B cell (primary cell): ENCODE measurements at regions not wholly inside any gene's neighbourhood (a gene's known extent, or its start where the extent isn't known, plus 50 kb on each side); places are given as distances from the start of the nearest gene placed in this dataset.

Source experiments
- ATAC-seq: fragments of 200-7000 bp; cut with Tn5 transposase; one replicate; pipeline ENCODE4 v1.10.0; 2021; ENCODE audit warnings: low read depth, mild to moderate bottlenecking, moderate number of reproducible peaks, moderate library complexity
- CTCF ChIA-PET: fragments of 350-600 bp; sonication (Branson Sonifier 250); formaldehyde crosslinking; loops from one replicate; lab custom pipeline; 2021; ENCODE audit warnings: antibody characterized with exemption, inconsistent platforms; lab: Charles Lee
- POLR2A ChIA-PET: fragments of 350-600 bp; sonication (Branson Sonifier 250); formaldehyde crosslinking; loops from one replicate; lab custom pipeline; 2021; ENCODE audit warnings: antibody characterized with exemption; lab: Charles Lee
- DNase-seq: peaks from one replicate; pipeline ENCODE4 v3.0.0; 2013
- H2AFZ ChIP-seq: 2 replicates; pipeline ENCODE4 v1.6.1; 2012; ENCODE audit warnings: mild to moderate bottlenecking, low read depth, low read length; ENCODE audit not compliant: insufficient read depth, poor library complexity, severe bottlenecking
- H3K27ac ChIP-seq, 2 donors: 1 replicate in 1 of 2; 2 replicates in 1 of 2; pipeline ENCODE4 v1.5.1; 2012 to 2013; ENCODE audit warnings: low read length in 2 of 2, mild to moderate bottlenecking in 2 of 2, moderate library complexity in 1 of 2
- H3K27me3 ChIP-seq, 4 experiments: fragments of 200-600 bp in 1 of 4; sonication (generic) in 1 of 4; replicated peaks in 1 of 4; 1 replicate in 2 of 4; 2 replicates in 2 of 4; pipeline versions ENCODE4 v1.6.1 to v1.7.0; 2013 to 2016; ENCODE audit warnings: low read length in 3 of 4, mild to moderate bottlenecking in 2 of 4, mixed read lengths in 1 of 4, moderate library complexity in 1 of 4; ENCODE audit not compliant: insufficient read depth in 4 of 4, control insufficient read depth in 3 of 4; ENCODE audit errors: control extremely low read depth in 1 of 4
- H3K36me3 ChIP-seq, 2 experiments: replicated peaks in 1 of 2; 1 replicate in 1 of 2; 2 replicates in 1 of 2; pipeline versions ENCODE4 v1.6.1 to v1.7.1; 2013; ENCODE audit warnings: low read length in 1 of 2; ENCODE audit not compliant: insufficient read depth in 2 of 2, control insufficient read depth in 1 of 2; ENCODE audit errors: control extremely low read depth in 1 of 2, extremely low read depth in 1 of 2
- H3K4me1 ChIP-seq, 2 donors: fragments of 200-600 bp in 1 of 2; sonication (generic) in 1 of 2; 1 replicate in 1 of 2; 2 replicates in 1 of 2; pipeline versions ENCODE4 v1.5.1 to v1.6.1; 2013 to 2017; ENCODE audit warnings: low read length in 2 of 2; ENCODE audit not compliant: control insufficient read depth in 2 of 2, insufficient read depth in 2 of 2
- H3K4me2 ChIP-seq: replicated peaks from 2 replicates; pipeline ENCODE3; 2012; ENCODE audit warnings: mild to moderate bottlenecking, low read depth, low read length; ENCODE audit not compliant: poor library complexity, severe bottlenecking
- H3K4me3 ChIP-seq, 5 experiments: fragments of 200-600 bp in 1 of 5; sonication (generic) in 1 of 5; 1 replicate in 3 of 5; 2 replicates in 2 of 5; pipeline versions ENCODE4 v1.5.1 to v1.7.0; 2011 to 2016; ENCODE audit warnings: low read length in 4 of 5, mild to moderate bottlenecking in 4 of 5, low read depth in 2 of 5, control low read depth in 1 of 5, moderate library complexity in 1 of 5; ENCODE audit not compliant: insufficient read depth in 1 of 5; ENCODE audit errors: control extremely low read depth in 1 of 5, extremely low read depth in 1 of 5
- H3K79me2 ChIP-seq: fragments of 200-600 bp; sonication (generic); one replicate; pipeline ENCODE4 v1.6.0; 2016; ENCODE audit warnings: low read length; ENCODE audit not compliant: control insufficient read depth, insufficient read depth
- H3K9ac ChIP-seq: fragments of 200-600 bp; sonication (generic); 2 replicates; pipeline ENCODE4 v1.6.1; 2017; ENCODE audit warnings: mild to moderate bottlenecking, low read length, moderate library complexity
- H3K9me3 ChIP-seq, 3 donors: one replicate each; pipeline versions ENCODE4 v1.6.1 to v1.7.1; 2013; ENCODE audit warnings: low read length in 2 of 3; ENCODE audit not compliant: control insufficient read depth in 2 of 3, insufficient read depth in 1 of 3; ENCODE audit errors: control extremely low read depth in 1 of 3
- H4K20me1 ChIP-seq: 2 replicates; pipeline ENCODE4 v1.6.0; 2012; ENCODE audit warnings: mild to moderate bottlenecking, low read length; ENCODE audit not compliant: insufficient read depth, control insufficient read depth, poor library complexity, severe bottlenecking
- H3K27ac Mint-ChIP-seq: one replicate; pipeline ENCODE4 v1.8.0; 2021; ENCODE audit warnings: mixed read lengths
- H3K27me3 Mint-ChIP-seq: one replicate; pipeline ENCODE4 v1.8.0; 2021; ENCODE audit warnings: mixed read lengths
- H3K4me1 Mint-ChIP-seq: one replicate; pipeline ENCODE4 v1.8.0; 2021; ENCODE audit warnings: mixed read lengths
- H3K4me3 Mint-ChIP-seq: one replicate; pipeline ENCODE4 v1.8.0; 2021; ENCODE audit warnings: mixed read lengths
- H3K9me3 Mint-ChIP-seq: one replicate; pipeline ENCODE4 v1.8.0; 2022; ENCODE audit warnings: mixed read lengths; ENCODE audit not compliant: insufficient read depth
- CTCF ChIP-seq: fragments of 200-600 bp; IDR thresholded peaks from one replicate; pipeline ENCODE4 v1.8.0; 2022; ENCODE audit warnings: antibody characterized with exemption, mild to moderate bottlenecking
- EZH2 ChIP-seq: IDR thresholded peaks from 2 replicates; pipeline ENCODE4 v1.6.1; 2012; ENCODE audit warnings: borderline replicate concordance, low read depth, mild to moderate bottlenecking, moderate library complexity, low read length; ENCODE audit not compliant: insufficient read depth, poor library complexity, severe bottlenecking
- WGBS: methylation state at CpG from one replicate; pipeline ENCODE4 v1.1.5; 2013; ENCODE audit warnings: missing lambda C conversion rate; ENCODE audit not compliant: insufficient coverage; 5-methylcytosine and 5-hydroxymethylcytosine counted together
- intact Hi-C: fragments of 100-400 bp; cut with micrococcal nuclease; formaldehyde crosslinking; loops from one replicate; pipeline ENCODE4 v1.10.0; 2022

GRCh38 chr6:102936959-102937358 lies 1543.5 kb downstream of the GRIK2 start:
- H3K4me3 ChIP-seq: no peak overlapping the region
- intact Hi-C loops: no loop called here
- no peak for DNase-seq
- H3K9me3 ChIP-seq: no peaks in the 10 kb centered on the region
- no peaks in the 10 kb centered on the region for H3K4me1 ChIP-seq
- no peaks in the 10 kb centered on the region for H3K36me3 ChIP-seq
- H3K9ac ChIP-seq: no peak overlapping the region
- no CpG with 5 or more reads among the region's 3 CpGs for WGBS
- H3K27me3 ChIP-seq: no peaks in the 10 kb centered on the region
- H4K20me1 ChIP-seq: no peaks in the 10 kb centered on the region
- ChIA-PET POLR2A (no interaction called here), CTCF (no interaction called here)
- H3K79me2 ChIP-seq: no peaks in the 10 kb centered on the region
- Mint-ChIP-seq H3K4me1 (no peaks in the 10 kb centered on the region), H3K27me3 (no peaks in the 10 kb centered on the region), H3K9me3 (no peaks in the 10 kb centered on the region), H3K4me3 (no peak overlapping the region), H3K27ac (no peak overlapping the region)
- no peak overlapping the region for H3K4me2 ChIP-seq
- H2AFZ ChIP-seq: no peak overlapping the region
- no peak overlapping the region for H3K27ac ChIP-seq
- TF ChIP-seq CTCF (no peak), EZH2 (no peak)
- no peak for ATAC-seq

GRCh38 chr6:102928109-102928508 lies 1534.6 kb downstream of the GRIK2 start:
- DNase-seq: no peak
- no peak overlapping the region for H3K4me3 Mint-ChIP-seq
- 67% methylated on average over 1 of the region's 3 CpGs for WGBS

More at GRCh38 chr6:102928109-102928508, 1534.6 kb downstream of the GRIK2 start:
- Histone ChIP-seq H3K27ac (no peak overlapping the region), H3K79me2 (no peaks in the 10 kb centered on the region), H3K4me2 (no peak overlapping the region), H3K9me3 (no peaks in the 10 kb centered on the region), H3K4me1 (no peaks in the 10 kb centered on the region), H2AFZ (no peak overlapping the region), H4K20me1 (no peaks in the 10 kb centered on the region), H3K36me3 (no peaks in the 10 kb centered on the region), H3K27me3 (no peaks in the 10 kb centered on the region), H3K4me3 (no peak overlapping the region), H3K9ac (no peak overlapping the region)
- CTCF ChIA-PET: no interaction called here
- ATAC-seq: no peak
- TF ChIP-seq EZH2 (no peak), CTCF (no peak)
- POLR2A ChIA-PET: no interaction called here
- intact Hi-C loops: no loop called here
- Mint-ChIP-seq H3K4me1 (no peaks in the 10 kb centered on the region), H3K27me3 (no peaks in the 10 kb centered on the region), H3K27ac (no peak overlapping the region), H3K9me3 (no peaks in the 10 kb centered on the region)
